Sigmoid colon (tissue), 6 donors: ENCODE measurements at regions not wholly inside any gene's neighbourhood (a gene's known extent, or its start where the extent isn't known, plus 50 kb on each side); places are given as distances from the start of the nearest gene placed in this dataset.
A peak's percentile ranks its signal among the peaks of the same experiment; 100 is the strongest.

Experiments
- DNase-seq: peaks from one replicate; pipeline ENCODE4 v3.0.0-alpha.2; 2019
- H3K27ac ChIP-seq, 4 donors: fragments of 200-600 bp; sonication (generic); one replicate each; pipeline ENCODE4 v1.5.1; 2016 to 2019; ENCODE audit warnings: mild to moderate bottlenecking in 1 of 4
- H3K27me3 ChIP-seq, 3 donors: fragments of 200-600 bp; sonication (generic); one replicate each; pipeline ENCODE4 v1.5.1; 2019; ENCODE audit warnings: mild to moderate bottlenecking in 1 of 3
- H3K36me3 ChIP-seq, 4 donors: fragments of 200-600 bp; sonication (generic); one replicate each; pipeline ENCODE4 v1.5.1; 2016 to 2019
- H3K4me1 ChIP-seq, 4 donors: fragments of 200-600 bp; sonication (generic); one replicate each; pipeline ENCODE4 v1.5.1; 2017 to 2019
- H3K4me3 ChIP-seq, 4 donors: fragments of 200-600 bp; sonication (generic); one replicate each; pipeline ENCODE4 v1.5.1; 2017 to 2019; ENCODE audit warnings: mild to moderate bottlenecking in 2 of 4, moderate library complexity in 1 of 4
- H3K9me3 ChIP-seq, 4 donors: fragments of 200-600 bp in 3 of 4; sonication (generic) in 3 of 4; one replicate each; pipeline versions ENCODE4 v1.5.1 to v1.6.1; 2013 to 2019
- CTCF ChIP-seq, 4 experiments: fragments of 450-650 bp in 3 of 4; fragments of 200-600 bp in 1 of 4; IDR thresholded peaks; one replicate each; pipeline ENCODE4 v1.5.1; 2016 to 2019; ENCODE audit warnings: antibody characterized with exemption in 4 of 4, mild to moderate bottlenecking in 3 of 4, moderate library complexity in 2 of 4
- EP300 ChIP-seq, 4 donors: sonication (generic); formaldehyde crosslinking; IDR thresholded peaks; one replicate each; pipeline ENCODE4 v1.6.1; 2017; ENCODE audit warnings: antibody characterized with exemption in 4 of 4
- POLR2A ChIP-seq, 2 donors: fragments of 450-650 bp; IDR thresholded peaks; one replicate each; pipeline ENCODE4 v1.6.1; 2016; ENCODE audit warnings: antibody characterized with exemption in 2 of 2, mild to moderate bottlenecking in 2 of 2, moderate library complexity in 2 of 2
- POLR2AphosphoS5 ChIP-seq, 4 donors: sonication (generic); formaldehyde crosslinking; IDR thresholded peaks; one replicate each; pipeline ENCODE4 v1.6.1; 2017; ENCODE audit warnings: antibody characterized with exemption in 4 of 4
- WGBS, 2 donors: extraction: QIAGEN DNeasy Blood & Tissue Kit; methylation state at CpG; one replicate each; pipeline ENCODE4 v1.1.7; 2013; 5-methylcytosine and 5-hydroxymethylcytosine counted together
- intact Hi-C: fragments of 100-400 bp; cut with DNase I; formaldehyde crosslinking; loops from one replicate; pipeline ENCODE4 v1.15.1; 2023
- donor health status: healthy with polysubstance abuse.
- donor health status: healthy.

- intact Hi-C loops: no loop called here
- no peak for DNase-seq
- no peaks in the 10 kb centered on the region for H3K36me3 ChIP-seq
- WGBS, 2 donors: 84 to 94% methylated on average over 6 of the region's 6 CpGs
- no peaks in the 10 kb centered on the region for H3K9me3 ChIP-seq
- no peaks in the 10 kb centered on the region for H3K4me1 ChIP-seq
- TF ChIP-seq POLR2A (IDR thresholded peaks at IDR 0.05) (no peak), CTCF (IDR thresholded peaks at IDR 0.05) (no peak), EP300 (IDR thresholded peaks at IDR 0.05) (no peak), POLR2AphosphoS5 (IDR thresholded peaks at IDR 0.05) (no peak)
- H3K27ac ChIP-seq: no peak overlapping the region
- no peak overlapping the region for H3K4me3 ChIP-seq
- no peaks in the 10 kb centered on the region for H3K27me3 ChIP-seq
These were observed 447.7 kb downstream of the STIM2 start for GRCh38 chr4:27308379-27308778.

GRCh38 chr4:27315625-27316024 lies 455.0 kb downstream of the STIM2 start:
- intact Hi-C loops: no loop called here
- DNase-seq: no peak
- H3K27me3 ChIP-seq: no peaks in the 10 kb centered on the region
- H3K9me3 ChIP-seq: no peaks in the 10 kb centered on the region
- no peaks in the 10 kb centered on the region for H3K36me3 ChIP-seq
- no peak overlapping the region for H3K4me3 ChIP-seq
- TF ChIP-seq EP300 (IDR thresholded peaks at IDR 0.05) (no peak), POLR2A (IDR thresholded peaks at IDR 0.05) (no peak), POLR2AphosphoS5 (IDR thresholded peaks at IDR 0.05) (no peak), CTCF (IDR thresholded peaks at IDR 0.05) (no peak)
- H3K27ac ChIP-seq: no peak overlapping the region
- H3K4me1 ChIP-seq: peaks cover 0 to 8% (median 8%) of the 10 kb centered on the region in 4 donors

DNA sequence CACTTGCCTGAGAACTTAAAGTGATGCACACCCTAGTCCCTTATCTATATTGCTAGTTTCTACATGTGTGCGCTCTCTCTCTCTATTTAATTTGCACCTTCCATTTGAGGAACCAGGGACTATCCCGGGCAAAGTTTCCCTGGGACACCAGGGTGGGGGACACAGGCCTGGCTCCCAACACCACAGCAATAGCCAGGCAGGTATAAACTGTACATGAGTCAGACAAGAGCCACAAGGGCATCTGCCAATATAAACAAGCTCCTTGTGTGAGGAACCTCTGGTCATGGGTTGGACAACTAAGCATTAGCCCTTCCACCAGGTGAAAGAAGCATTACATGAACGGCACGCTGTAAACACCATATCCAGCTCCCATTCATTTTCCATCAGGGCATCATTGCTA lies 455.5 kb downstream of the STIM2 start:
- TF ChIP-seq POLR2A (IDR thresholded peaks at IDR 0.05) (no peak), POLR2AphosphoS5 (IDR thresholded peaks at IDR 0.05) (no peak), EP300 (IDR thresholded peaks at IDR 0.05) (no peak), CTCF (IDR thresholded peaks at IDR 0.05) (no peak)
- H3K36me3 ChIP-seq: no peaks in the 10 kb centered on the region
- peaks cover 0 to 8% (median 8%) of the 10 kb centered on the region in 4 donors for H3K4me1 ChIP-seq
- no peak overlapping the region for H3K27ac ChIP-seq
- intact Hi-C loops: no loop called here
- no peaks in the 10 kb centered on the region for H3K27me3 ChIP-seq
- H3K4me3 ChIP-seq: no peak overlapping the region
- no peaks in the 10 kb centered on the region for H3K9me3 ChIP-seq
- DNase-seq: no peak
- 17 to 52% methylated on average over 4 of the region's 4 CpGs for WGBS, 2 donors

DNA sequence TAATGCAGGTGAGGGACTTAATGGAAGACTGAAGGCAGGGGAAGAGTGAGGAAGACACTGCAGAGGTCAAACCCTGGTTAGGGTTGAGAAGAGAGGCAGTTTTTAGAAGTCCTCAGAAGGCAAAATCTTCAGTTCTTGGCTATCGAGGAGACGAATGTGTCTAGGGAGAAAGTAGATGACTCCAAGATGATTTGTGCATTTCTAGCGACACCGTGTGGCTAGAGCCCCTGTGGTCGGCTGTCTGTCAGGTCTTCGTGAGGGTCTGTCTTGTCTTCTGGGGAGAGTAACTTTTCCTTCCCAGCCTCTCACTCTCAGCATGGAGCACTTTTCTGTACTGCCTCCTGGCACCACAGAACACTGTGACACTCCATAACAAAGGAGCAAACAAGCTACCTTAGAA lies 458.1 kb downstream of the STIM2 start:
- Histone ChIP-seq H3K4me3 (no peak overlapping the region), H3K4me1 (peaks cover 0 to 8% (median 8%) of the 10 kb centered on the region in 4 donors), H3K36me3 (no peaks in the 10 kb centered on the region), H3K27ac (no peak overlapping the region), H3K9me3 (no peaks in the 10 kb centered on the region), H3K27me3 (no peaks in the 10 kb centered on the region)
- WGBS, 2 donors: 18 to 28% methylated on average over 6 of the region's 6 CpGs
- DNase-seq: no peak
- TF ChIP-seq EP300 (IDR thresholded peaks at IDR 0.05): no peak
- peak in 1 of 4 experiments; percentile 14 for TF ChIP-seq CTCF (IDR thresholded peaks at IDR 0.05)
- intact Hi-C loops: no loop called here

DNA sequence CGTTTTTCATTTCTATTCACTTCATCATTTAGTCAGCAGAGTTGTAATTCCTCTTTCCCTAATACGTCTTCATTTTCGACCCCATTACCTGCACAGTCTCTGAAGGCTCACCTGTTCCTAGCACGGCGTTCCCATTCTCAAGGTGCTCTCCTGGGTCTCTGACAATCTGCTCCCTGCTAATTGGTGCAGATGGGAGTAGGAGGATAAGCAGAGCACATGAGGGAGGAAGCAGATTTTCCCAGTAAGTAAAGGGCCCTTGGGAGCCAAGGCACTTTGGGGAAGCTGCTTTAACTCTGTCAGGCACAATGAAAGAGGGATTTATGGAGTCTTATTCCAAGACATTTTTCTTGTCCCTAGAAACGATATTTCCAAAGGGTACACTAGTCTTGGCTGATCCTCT lies 466.4 kb downstream of the STIM2 start:
- Histone ChIP-seq H3K27ac (no peak overlapping the region), H3K9me3 (no peaks in the 10 kb centered on the region), H3K27me3 (no peaks in the 10 kb centered on the region), H3K4me3 (no peak overlapping the region), H3K4me1 (no peaks in the 10 kb centered on the region), H3K36me3 (no peaks in the 10 kb centered on the region)
- no peak for DNase-seq
- 85 to 86% methylated on average over 6 of the region's 6 CpGs for WGBS, 2 donors
- TF ChIP-seq CTCF (IDR thresholded peaks at IDR 0.05) (no peak), POLR2AphosphoS5 (IDR thresholded peaks at IDR 0.05) (no peak), EP300 (IDR thresholded peaks at IDR 0.05) (no peak), POLR2A (IDR thresholded peaks at IDR 0.05) (no peak)
- intact Hi-C loops: no loop called here
